SK-N-SH (cell line): ENCODE measurements at regions not wholly inside any gene's neighbourhood (a gene's known extent, or its start where the extent isn't known, plus 50 kb on each side); places are given as distances from the start of the nearest gene placed in this dataset.

Experiments used
- CTCF ChIA-PET: fragments of 300-600, 350-600 bp; formaldehyde crosslinking; extraction: SDS; loops from one replicate; lab custom pipeline; 2021; lab: Yijun Ruan, JAX
- POLR2A ChIA-PET: fragments of 350-600 bp; sonication (Branson Sonifier 250); formaldehyde crosslinking; extraction: SDS; loops from one replicate; lab custom pipeline; 2020; ENCODE audit warnings: antibody characterized with exemption, inconsistent platforms; lab: Yijun Ruan, JAX
- DNase-seq: peaks from one replicate; pipeline ENCODE4 v3.0.0; 2012
- H2AFZ ChIP-seq: fragments of 200-600 bp; sonication (generic); 2 replicates; pipeline ENCODE4 v1.8.1; 2016; ENCODE audit warnings: antibody characterized with exemption, mild to moderate bottlenecking, low read depth
- H3F3A ChIP-seq: fragments of 200-600 bp; sonication (generic); replicated peaks from 2 replicates; pipeline ENCODE3; 2016; ENCODE audit warnings: antibody characterized with exemption, mild to moderate bottlenecking; ENCODE audit not compliant: insufficient read depth
- H3K27ac ChIP-seq, 2 experiments: fragments of 200-500 bp in 1 of 2; fragments of 200-600 bp in 1 of 2; sonication (Bioruptor generic) in 1 of 2; sonication (generic), shearing (Covaris generic) in 1 of 2; 2 replicates each; pipeline versions ENCODE4 v1.5.1 to v1.6.1; 2014 to 2016; ENCODE audit warnings: low read depth in 2 of 2, inconsistent platforms in 1 of 2, low read length in 1 of 2, mild to moderate bottlenecking in 1 of 2, mixed read lengths in 1 of 2
- H3K27me3 ChIP-seq: fragments of 200-600 bp; sonication (generic), shearing (Covaris generic); 2 replicates; pipeline ENCODE4 v1.6.1; 2016; ENCODE audit warnings: mixed run types; ENCODE audit not compliant: insufficient read depth
- H3K36me3 ChIP-seq, 2 experiments: fragments of 200-500 bp in 1 of 2; fragments of 200-600 bp in 1 of 2; sonication (Bioruptor generic) in 1 of 2; sonication (generic) in 1 of 2; replicated peaks in 1 of 2; 2 replicates each; pipeline versions ENCODE3 to v1.5.1; 2014 to 2016; ENCODE audit warnings: low read length in 1 of 2, mild to moderate bottlenecking in 1 of 2; ENCODE audit not compliant: insufficient read depth in 2 of 2, control insufficient read depth in 1 of 2
- H3K4me1 ChIP-seq, 2 experiments: fragments of 200-500 bp in 1 of 2; fragments of 200-600 bp in 1 of 2; sonication (Bioruptor generic) in 1 of 2; sonication (generic), shearing (Covaris generic) in 1 of 2; 2 replicates each; pipeline versions ENCODE4 v1.5.1 to v1.6.1; 2014 to 2016; ENCODE audit warnings: low read depth in 1 of 2, low read length in 1 of 2, mixed run types in 1 of 2; ENCODE audit not compliant: insufficient read depth in 2 of 2, control insufficient read depth in 1 of 2
- H3K4me2 ChIP-seq: fragments of 200-600 bp; sonication (generic), shearing (Covaris generic); 2 replicates; pipeline ENCODE4 v1.6.1; 2017; ENCODE audit warnings: mixed run types
- H3K4me3 ChIP-seq, 2 experiments: fragments of 200-500 bp in 1 of 2; fragments of 200-600 bp in 1 of 2; sonication (Bioruptor generic) in 1 of 2; sonication (generic), shearing (Covaris generic) in 1 of 2; 2 replicates each; pipeline versions ENCODE4 v1.5.1 to v1.8.1; 2014 to 2016; ENCODE audit warnings: low read depth in 2 of 2, inconsistent platforms in 1 of 2, low read length in 1 of 2, mild to moderate bottlenecking in 1 of 2, mixed read lengths in 1 of 2, moderate library complexity in 1 of 2
- H3K79me2 ChIP-seq: fragments of 200-600 bp; sonication (generic); 2 replicates; pipeline ENCODE4 v1.8.1; 2017; ENCODE audit warnings: mild to moderate bottlenecking; ENCODE audit not compliant: insufficient read depth
- H3K9ac ChIP-seq: fragments of 200-600 bp; sonication (generic); 2 replicates; pipeline ENCODE4 v1.6.1; 2017; ENCODE audit warnings: mixed run types
- H3K9me2 ChIP-seq: fragments of 200-600 bp; sonication (generic); 2 replicates; pipeline ENCODE4 v1.6.1; 2017; ENCODE audit warnings: mixed run types
- H3K9me3 ChIP-seq: fragments of 200-600 bp; sonication (generic); 2 replicates; pipeline ENCODE4 v1.6.1; 2017; ENCODE audit warnings: mixed run types, mild to moderate bottlenecking, moderate library complexity
- H4K20me1 ChIP-seq: fragments of 200-600 bp; sonication (generic); 2 replicates; pipeline ENCODE4 v1.6.1; 2017; ENCODE audit warnings: mild to moderate bottlenecking, mixed run types; ENCODE audit not compliant: insufficient read depth
- CHD2 ChIP-seq: fragments of 150-350 bp; IDR thresholded peaks from 2 replicates; pipeline ENCODE4 v1.6.1; 2018; ENCODE audit warnings: low read length; ENCODE audit not compliant: partially characterized antibody
- EP300 ChIP-seq, 2 experiments: IDR thresholded peaks; 2 replicates each; pipeline versions ENCODE4 v1.4.0 to v1.6.1; 2012; ENCODE audit warnings: borderline replicate concordance in 1 of 2, low read depth in 1 of 2, low read length in 1 of 2
- FOSL2 ChIP-seq: IDR thresholded peaks from 2 replicates; pipeline ENCODE4 v1.4.0; 2012; ENCODE audit warnings: low read depth, mild to moderate bottlenecking, moderate library complexity, borderline replicate concordance
- GABPA ChIP-seq: IDR thresholded peaks from 2 replicates; pipeline ENCODE4 v1.4.0; 2012; ENCODE audit warnings: low read depth, mild to moderate bottlenecking
- MXI1 ChIP-seq: IDR thresholded peaks from 2 replicates; pipeline ENCODE4 v1.6.1; 2012; ENCODE audit warnings: mild to moderate bottlenecking, low read depth, low read length, improper control_type of control experiment
- NFIC ChIP-seq: IDR thresholded peaks from 2 replicates; pipeline ENCODE4 v1.4.0; 2012; ENCODE audit warnings: borderline replicate concordance
- NRF1 ChIP-seq: IDR thresholded peaks from 2 replicates; pipeline ENCODE4 v1.6.1; 2012; ENCODE audit warnings: low read depth, mild to moderate bottlenecking, low read length
- POLR2AphosphoS5 ChIP-seq: IDR thresholded peaks from 2 replicates; pipeline ENCODE4 v1.6.1; 2012; ENCODE audit warnings: low read depth, low read length
- RAD21 ChIP-seq: IDR thresholded peaks from 2 replicates; pipeline ENCODE4 v1.6.1; 2012; ENCODE audit warnings: mild to moderate bottlenecking, low read length
- RFX5 ChIP-seq: IDR thresholded peaks from 2 replicates; pipeline ENCODE4 v1.6.1; 2012; ENCODE audit warnings: mild to moderate bottlenecking, improper control_type of control experiment, low read length
- TAF1 ChIP-seq: IDR thresholded peaks from 2 replicates; pipeline ENCODE4 v1.6.1; 2012; ENCODE audit warnings: low read depth, mild to moderate bottlenecking, low read length, moderate library complexity, borderline replicate concordance
- TCF12 ChIP-seq: IDR thresholded peaks from 2 replicates; pipeline ENCODE4 v1.4.0; 2012
- TEAD4 ChIP-seq: IDR thresholded peaks from 2 replicates; pipeline ENCODE4 v1.4.0; 2012; ENCODE audit warnings: mild to moderate bottlenecking, borderline replicate concordance; ENCODE audit not compliant: insufficient read depth
- WGBS: methylation state at CpG from one replicate; pipeline ENCODE4 v1.1.6; 2017; ENCODE audit warnings: low lambda C conversion rate; 5-methylcytosine and 5-hydroxymethylcytosine counted together
- TF ChIP-seq, protein P1 (sequence below): fragments of 200-600 bp; sonication (generic); IDR thresholded peaks from 2 replicates; pipeline ENCODE4 v1.6.1; 2017; ENCODE audit warnings: antibody characterized with exemption, mild to moderate bottlenecking, moderate library complexity
- TF ChIP-seq, protein P2 (sequence below): IDR thresholded peaks from 2 replicates; pipeline ENCODE4 v1.6.1; 2012; ENCODE audit warnings: mild to moderate bottlenecking, low read depth, low read length, moderate library complexity

DNA sequence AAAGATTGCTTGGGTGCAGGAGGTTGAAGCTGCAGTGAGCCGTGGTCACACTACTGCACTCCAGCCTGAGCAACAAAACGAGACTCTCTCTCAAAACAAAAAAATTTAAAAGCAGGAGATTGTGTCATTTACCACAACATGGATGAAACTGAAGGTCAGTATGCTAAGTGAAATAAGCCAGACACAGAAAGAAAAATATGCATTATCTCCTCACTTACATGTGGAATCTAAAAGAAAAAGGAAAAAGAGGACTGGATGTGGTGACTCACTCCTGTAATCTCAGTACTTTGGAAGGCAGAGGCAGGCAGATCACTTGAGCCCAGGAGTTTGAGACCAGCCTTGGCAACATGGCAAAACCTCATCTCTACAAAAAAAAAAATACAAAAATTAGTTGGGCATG, 146.8 kb upstream of the DAPK1 start (continued):
- TF ChIP-seq TAF1 (no peak), MXI1 (no peak), NFIC (peak; percentile 10; the same call in 1 of the 2 replicates)

DNA sequence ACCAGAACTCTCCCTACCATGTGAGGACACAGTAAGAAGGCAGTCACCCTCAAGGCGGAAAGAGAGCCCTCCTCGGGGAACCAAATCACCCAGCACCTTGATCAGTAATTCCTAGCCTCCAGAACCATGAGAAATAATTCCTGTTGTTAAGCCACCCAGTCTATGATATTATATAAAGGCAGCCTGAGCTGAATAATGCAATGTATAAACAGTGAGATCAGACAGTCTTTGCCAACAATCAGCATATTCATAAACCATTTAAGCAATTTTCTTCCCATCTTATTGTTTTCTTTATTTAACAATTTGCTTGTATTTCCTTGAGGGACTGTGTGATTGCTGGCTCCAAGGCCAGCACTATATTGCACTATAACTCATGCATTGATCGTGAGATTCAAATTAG, 144.4 kb upstream of the DAPK1 start:
- 64% methylated on average over 3 of the region's 3 CpGs for WGBS
- Histone ChIP-seq H3K9ac (no peak overlapping the region), H3K4me3 (no peak overlapping the region), H4K20me1 (no peaks in the 10 kb centered on the region), H3K4me2 (no peak overlapping the region), H3K9me3 (no peaks in the 10 kb centered on the region), H3K36me3 (no peaks in the 10 kb centered on the region), H3K27ac (no peak overlapping the region), H3K79me2 (no peaks in the 10 kb centered on the region), H2AFZ (no peak overlapping the region), H3F3A (no peaks in the 10 kb centered on the region), H3K27me3 (no peaks in the 10 kb centered on the region), H3K9me2 (no peaks in the 10 kb centered on the region), H3K4me1 (no peaks in the 10 kb centered on the region)
- ChIA-PET CTCF (no interaction called here), POLR2A (no interaction called here)
- TF ChIP-seq RAD21 (no peak), NRF1 (no peak), POLR2AphosphoS5 (no peak), RFX5 (no peak), CHD2 (no peak), TCF12 (no peak), GABPA (no peak), EP300 (IDR thresholded peaks at IDR 0.05; ENCODE audit: borderline replicate concordance in 1 of 2, low read depth in 1 of 2, low read length in 1 of 2) (no peak), TEAD4 (no peak), TAF1 (no peak), FOSL2 (no peak)
- TF ChIP-seq, protein P1, sequence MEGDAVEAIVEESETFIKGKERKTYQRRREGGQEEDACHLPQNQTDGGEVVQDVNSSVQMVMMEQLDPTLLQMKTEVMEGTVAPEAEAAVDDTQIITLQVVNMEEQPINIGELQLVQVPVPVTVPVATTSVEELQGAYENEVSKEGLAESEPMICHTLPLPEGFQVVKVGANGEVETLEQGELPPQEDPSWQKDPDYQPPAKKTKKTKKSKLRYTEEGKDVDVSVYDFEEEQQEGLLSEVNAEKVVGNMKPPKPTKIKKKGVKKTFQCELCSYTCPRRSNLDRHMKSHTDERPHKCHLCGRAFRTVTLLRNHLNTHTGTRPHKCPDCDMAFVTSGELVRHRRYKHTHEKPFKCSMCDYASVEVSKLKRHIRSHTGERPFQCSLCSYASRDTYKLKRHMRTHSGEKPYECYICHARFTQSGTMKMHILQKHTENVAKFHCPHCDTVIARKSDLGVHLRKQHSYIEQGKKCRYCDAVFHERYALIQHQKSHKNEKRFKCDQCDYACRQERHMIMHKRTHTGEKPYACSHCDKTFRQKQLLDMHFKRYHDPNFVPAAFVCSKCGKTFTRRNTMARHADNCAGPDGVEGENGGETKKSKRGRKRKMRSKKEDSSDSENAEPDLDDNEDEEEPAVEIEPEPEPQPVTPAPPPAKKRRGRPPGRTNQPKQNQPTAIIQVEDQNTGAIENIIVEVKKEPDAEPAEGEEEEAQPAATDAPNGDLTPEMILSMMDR: no peak
- TF ChIP-seq, protein P2, sequence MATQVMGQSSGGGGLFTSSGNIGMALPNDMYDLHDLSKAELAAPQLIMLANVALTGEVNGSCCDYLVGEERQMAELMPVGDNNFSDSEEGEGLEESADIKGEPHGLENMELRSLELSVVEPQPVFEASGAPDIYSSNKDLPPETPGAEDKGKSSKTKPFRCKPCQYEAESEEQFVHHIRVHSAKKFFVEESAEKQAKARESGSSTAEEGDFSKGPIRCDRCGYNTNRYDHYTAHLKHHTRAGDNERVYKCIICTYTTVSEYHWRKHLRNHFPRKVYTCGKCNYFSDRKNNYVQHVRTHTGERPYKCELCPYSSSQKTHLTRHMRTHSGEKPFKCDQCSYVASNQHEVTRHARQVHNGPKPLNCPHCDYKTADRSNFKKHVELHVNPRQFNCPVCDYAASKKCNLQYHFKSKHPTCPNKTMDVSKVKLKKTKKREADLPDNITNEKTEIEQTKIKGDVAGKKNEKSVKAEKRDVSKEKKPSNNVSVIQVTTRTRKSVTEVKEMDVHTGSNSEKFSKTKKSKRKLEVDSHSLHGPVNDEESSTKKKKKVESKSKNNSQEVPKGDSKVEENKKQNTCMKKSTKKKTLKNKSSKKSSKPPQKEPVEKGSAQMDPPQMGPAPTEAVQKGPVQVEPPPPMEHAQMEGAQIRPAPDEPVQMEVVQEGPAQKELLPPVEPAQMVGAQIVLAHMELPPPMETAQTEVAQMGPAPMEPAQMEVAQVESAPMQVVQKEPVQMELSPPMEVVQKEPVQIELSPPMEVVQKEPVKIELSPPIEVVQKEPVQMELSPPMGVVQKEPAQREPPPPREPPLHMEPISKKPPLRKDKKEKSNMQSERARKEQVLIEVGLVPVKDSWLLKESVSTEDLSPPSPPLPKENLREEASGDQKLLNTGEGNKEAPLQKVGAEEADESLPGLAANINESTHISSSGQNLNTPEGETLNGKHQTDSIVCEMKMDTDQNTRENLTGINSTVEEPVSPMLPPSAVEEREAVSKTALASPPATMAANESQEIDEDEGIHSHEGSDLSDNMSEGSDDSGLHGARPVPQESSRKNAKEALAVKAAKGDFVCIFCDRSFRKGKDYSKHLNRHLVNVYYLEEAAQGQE: no peak
- DNase-seq: no peak
